ENCODE measurements at regions not wholly inside any gene's neighbourhood (a gene's known extent, or its start where the extent isn't known, plus 50 kb on each side); places are given as distances from the start of the nearest gene placed in this dataset.
"Not testable (repeated sequence)": the region's sequence is repeated elsewhere in the genome, so short reads cannot be mapped to it uniquely, and the experiment has no call there.

- no peak for DNase-seq
These were observed 288.7 kb downstream of the SOX2 start for GRCh38 chr3:182000447-182000846.

- DNase-seq = no peak
These were observed 293.5 kb downstream of the SOX2 start for GRCh38 chr3:182005219-182005618.

- no peak for DNase-seq
These were observed 294.0 kb downstream of the SOX2 start for GRCh38 chr3:182005701-182006100.

DNA sequence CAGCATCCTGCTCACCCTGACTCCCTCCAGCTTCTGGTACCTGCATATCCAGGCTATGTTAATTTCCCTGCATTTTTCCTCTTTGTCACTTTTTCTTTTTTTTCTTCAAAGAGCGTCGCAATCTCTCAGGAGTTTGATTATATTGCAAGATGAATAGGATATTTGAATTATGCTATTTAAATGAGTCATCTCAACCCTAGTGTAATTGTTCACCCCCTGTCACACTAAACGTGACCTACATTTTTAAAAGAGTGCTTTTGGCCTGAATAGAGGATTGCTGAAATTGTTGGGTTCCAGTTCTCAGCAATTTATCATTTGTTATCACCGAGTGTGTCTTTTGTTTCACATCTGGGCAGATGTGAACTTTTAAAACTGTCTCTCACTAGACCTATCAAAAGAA lies 294.7 kb downstream of the SOX2 start:
- DNase-seq = no peak

DNA sequence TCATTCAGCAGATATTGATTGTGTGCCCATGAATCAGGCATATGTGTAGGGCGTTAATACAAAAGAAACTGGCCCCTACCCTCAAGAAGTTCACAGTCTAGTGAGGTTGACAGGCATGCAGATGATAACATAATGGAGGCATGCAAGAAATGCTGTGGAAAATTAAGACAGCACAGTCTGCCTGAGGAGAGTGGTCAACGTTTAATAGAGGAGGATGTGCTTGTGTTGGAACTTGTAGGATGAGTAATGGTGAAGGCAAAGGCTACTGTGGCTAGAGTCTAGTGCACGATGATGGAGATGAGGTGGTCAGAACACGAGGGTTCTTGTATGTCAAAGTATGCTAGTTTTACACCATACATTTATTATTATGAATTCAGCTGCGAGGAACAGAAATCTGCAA lies 295.7 kb downstream of the SOX2 start:
- DNase-seq = no peak

- no peak for DNase-seq
These were observed 306.6 kb downstream of the SOX2 start for GRCh38 chr3:182018361-182018760.

DNA sequence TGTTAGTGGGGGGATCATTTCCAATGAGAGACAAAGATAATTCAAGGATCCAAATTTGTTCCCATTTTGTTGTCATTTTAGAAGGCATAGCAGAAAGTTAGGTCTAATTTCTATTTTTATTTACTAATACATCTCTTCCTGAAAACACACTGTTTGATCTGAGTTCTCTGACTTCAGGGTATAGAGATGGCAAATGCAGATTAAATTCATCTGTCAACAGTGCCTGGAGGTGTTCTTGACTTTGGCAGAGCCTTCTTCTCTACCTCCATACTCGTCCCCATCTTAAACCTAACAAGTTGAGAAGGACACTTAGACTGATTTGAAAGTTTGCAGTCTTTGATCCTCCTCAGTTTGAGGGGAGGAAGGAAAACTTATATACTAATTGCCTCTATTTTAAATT lies 308.2 kb downstream of the SOX2 start:
- DNase-seq = no peak

DNA sequence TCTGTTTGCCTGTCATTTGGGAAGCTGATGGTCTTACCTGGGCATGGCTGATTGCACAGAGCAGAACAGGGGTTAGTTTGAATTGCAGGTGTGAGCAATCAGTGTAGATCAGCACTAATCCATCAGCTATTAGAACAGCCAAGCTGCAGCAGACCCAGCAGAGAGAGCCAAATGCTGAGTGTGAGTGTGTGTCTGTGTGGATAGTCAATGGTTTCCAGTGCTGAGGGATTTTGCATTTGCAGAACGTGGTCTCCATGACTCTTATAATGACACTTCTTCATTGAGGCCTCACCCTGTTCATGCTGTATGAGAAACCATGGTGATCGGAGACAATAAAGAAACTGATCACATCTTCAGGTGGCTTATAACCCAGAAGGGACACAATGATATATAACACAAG lies 312.1 kb downstream of the SOX2 start:
- DNase-seq = no peak

GRCh38 chr3:182027366-182027765 lies 315.6 kb downstream of the SOX2 start:
- no peak for DNase-seq

GRCh38 chr3:182028081-182028480 lies 316.4 kb downstream of the SOX2 start:
- no peak for DNase-seq

DNA sequence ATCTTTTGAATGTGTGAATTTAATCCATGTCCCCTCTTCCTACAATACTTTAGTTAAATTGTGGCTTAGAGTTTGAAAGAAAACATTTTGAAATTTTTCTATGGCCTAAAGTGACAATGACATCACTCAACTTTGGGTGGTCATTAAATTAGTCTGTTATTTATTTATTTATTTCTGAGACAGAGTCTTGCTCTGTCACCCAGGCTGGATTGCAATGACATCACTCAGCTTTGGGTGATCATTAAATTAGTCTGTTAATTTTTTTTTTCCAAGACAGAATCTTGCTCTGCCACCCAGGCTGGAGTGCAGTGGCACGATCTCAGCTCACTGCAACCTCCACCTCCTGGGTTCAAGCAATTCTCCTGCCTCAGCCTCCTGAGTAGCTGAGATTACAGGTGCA lies 322.5 kb downstream of the SOX2 start:
- DNase-seq = not testable (repeated sequence)

GRCh38 chr3:182035324-182035723 lies 323.6 kb downstream of the SOX2 start:
- no peak for DNase-seq

DNA sequence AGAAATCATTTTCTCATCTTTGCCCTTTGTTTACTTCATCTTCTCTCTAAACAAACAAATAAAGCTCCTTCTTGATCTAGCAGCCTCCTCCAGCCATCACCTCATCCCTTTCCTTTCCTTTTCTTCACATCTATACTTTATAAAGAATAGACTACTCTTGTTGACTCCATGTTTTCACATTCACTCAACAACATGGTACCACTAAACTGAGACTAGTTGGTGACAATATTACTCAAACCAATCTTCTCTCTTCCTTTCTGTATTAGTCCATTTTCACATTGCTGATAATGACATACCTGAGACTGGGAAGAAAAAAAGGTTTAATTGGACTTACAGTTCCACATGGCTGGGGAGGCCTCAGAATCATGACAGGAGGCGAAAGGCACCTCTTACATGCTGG lies 324.7 kb downstream of the SOX2 start:
- DNase-seq = no peak

DNA sequence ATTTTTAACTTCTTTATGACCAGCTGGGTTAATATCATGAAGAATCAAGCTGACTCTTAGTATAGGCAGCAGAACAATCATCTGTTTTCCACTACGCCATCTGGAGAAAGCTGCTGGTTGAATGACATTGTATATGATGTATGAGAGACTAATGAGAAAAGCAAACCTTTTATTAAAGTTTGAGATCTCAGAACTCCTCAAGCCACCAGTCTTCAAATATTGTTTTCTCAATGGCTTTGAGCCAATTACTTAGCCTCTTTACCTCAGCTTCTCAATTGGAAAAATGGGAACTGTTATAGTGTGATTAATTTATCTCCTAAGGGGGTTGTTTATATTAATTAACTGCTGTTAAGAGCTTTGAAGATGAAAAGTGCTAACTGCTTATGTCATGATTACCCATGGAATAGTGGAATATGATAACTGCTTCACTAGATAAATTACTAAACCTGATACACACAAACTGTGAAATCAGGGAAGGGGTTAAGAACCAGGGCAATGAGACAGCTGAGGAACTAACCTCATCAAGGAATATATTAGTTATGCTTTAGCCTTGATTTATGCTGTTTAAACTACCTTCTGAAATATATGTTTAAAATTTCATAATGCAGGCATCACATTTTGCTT lies 330.1 kb downstream of the SOX2 start:
- no peak for DNase-seq

GRCh38 chr3:182045736-182046135 lies 334.0 kb downstream of the SOX2 start:
- DNase-seq = no peak

GRCh38 chr3:182046166-182046764 lies 334.5 kb downstream of the SOX2 start:
- no peak for DNase-seq

GRCh38 chr3:182050932-182051331 lies 339.2 kb downstream of the SOX2 start:
- no peak for DNase-seq

GRCh38 chr3:182052332-182052731 lies 340.6 kb downstream of the SOX2 start:
- no peak for DNase-seq

GRCh38 chr3:182052757-182053156 lies 341.0 kb downstream of the SOX2 start:
- DNase-seq = no peak

GRCh38 chr3:182058488-182058887 lies 346.8 kb downstream of the SOX2 start:
- DNase-seq = no peak

DNA sequence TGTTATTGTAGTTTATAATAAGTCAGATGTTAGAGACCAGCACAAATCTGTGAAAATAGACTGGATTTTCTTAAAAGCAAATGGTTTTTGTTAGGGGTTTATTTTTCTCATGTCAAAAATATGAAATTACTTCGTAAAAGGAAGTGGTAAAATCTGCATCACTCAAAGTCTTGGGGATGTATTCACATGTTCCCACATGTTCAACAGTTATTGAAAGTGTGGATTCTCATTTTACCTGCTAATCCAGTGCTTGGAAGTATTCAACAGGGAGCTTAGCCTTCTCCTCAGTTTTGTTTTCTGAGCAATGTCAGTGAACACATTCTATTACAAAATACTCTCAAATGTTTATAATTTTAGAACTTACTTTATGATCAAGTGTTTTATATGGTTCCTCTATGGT lies 352.0 kb downstream of the SOX2 start:
- no peak for DNase-seq

DNA sequence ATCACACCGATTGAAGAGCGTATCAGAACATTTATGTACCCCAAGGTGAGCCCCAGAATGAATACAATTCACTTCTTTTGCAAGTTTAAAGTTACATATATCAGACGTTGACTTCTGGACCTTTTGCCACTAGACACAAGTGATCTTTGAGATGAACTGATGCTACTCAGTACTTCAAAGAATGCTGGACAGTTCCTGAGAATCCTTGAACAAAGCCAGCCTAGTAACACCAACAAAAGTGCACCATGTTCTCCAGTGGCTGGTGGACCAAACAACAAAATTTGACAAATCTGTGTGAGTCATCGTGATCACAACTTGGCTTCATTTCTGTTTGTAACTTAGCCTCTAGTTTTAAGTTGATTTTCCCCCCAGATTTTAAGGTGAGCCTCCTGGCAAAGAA lies 355.7 kb downstream of the SOX2 start:
- no peak for DNase-seq

GRCh38 chr3:182078316-182078715 lies 366.6 kb downstream of the SOX2 start:
- DNase-seq = no peak

GRCh38 chr3:182078929-182079328 lies 367.2 kb downstream of the SOX2 start:
- no peak for DNase-seq

DNA sequence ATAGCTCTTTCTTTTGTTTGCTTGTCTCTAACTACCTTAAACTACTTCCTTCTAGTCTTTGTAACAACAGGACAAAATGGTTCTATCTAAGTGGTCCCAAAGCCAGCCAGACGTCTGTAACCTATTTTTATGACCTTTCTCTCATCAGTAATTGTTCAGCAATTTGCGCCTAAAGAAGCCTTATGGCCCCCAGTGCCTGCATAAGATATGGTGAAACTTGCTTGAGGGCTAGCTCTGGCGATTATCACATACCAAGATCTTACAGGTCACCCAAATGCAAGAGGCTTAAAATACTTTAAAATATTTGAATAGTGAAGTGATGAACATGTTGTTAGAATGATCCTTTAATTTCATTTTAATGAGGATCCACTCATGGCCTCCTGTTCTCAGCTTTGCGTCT lies 369.4 kb downstream of the SOX2 start:
- DNase-seq = no peak
